ENCODE measurements at regions not wholly inside any gene's neighbourhood (a gene's known extent, or its start where the extent isn't known, plus 50 kb on each side); places are given as distances from the start of the nearest gene placed in this dataset.
"Not testable (repeated sequence)": the region's sequence is repeated elsewhere in the genome, so short reads cannot be mapped to it uniquely, and the experiment has no call there.

GRCh38 chrY:10627116-10627515, 1099.4 kb downstream of the TSPY10 start:
- Mint-ChIP-seq H3K36me3 (no peaks in the 10 kb centered on the region), H3K4me1 (no peaks in the 10 kb centered on the region), H3K27me3 (ENCODE audit: low read depth in 2 of 2) (no peaks in the 10 kb centered on the region), H3K9me3 (peaks cover 3 to 9% of the 10 kb centered on the region in 2 donors), H3K27ac (no peak overlapping the region), H3K4me3 (no peak overlapping the region)
- Histone ChIP-seq H3K4me1 (ENCODE audit: control insufficient read depth, insufficient read depth, low read length) (no peaks in the 10 kb centered on the region), H3K27me3 (ENCODE audit: control insufficient read depth, insufficient read depth, low read length) (no peaks in the 10 kb centered on the region), H3K36me3 (ENCODE audit: control insufficient read depth, insufficient read depth, low read length) (no peaks in the 10 kb centered on the region), H3K4me3 (ENCODE audit: low read length) (no peak overlapping the region), H3K9me3 (ENCODE audit: control insufficient read depth, insufficient read depth, low read length) (no peaks in the 10 kb centered on the region), H3K27ac (ENCODE audit: low read length) (no peak overlapping the region)
- WGBS (ENCODE audit: insufficient coverage), result 55% methylated on average over 3 of the region's 3 CpGs
- DNase-seq (peak in 1 of 2 donors; percentile 65), ATAC-seq (no peak)
- TF ChIP-seq CTCF (IDR thresholded peaks at IDR 0.05), result no peak
- intact Hi-C loops (cut with micrococcal nuclease), result no loop called here

DNA sequence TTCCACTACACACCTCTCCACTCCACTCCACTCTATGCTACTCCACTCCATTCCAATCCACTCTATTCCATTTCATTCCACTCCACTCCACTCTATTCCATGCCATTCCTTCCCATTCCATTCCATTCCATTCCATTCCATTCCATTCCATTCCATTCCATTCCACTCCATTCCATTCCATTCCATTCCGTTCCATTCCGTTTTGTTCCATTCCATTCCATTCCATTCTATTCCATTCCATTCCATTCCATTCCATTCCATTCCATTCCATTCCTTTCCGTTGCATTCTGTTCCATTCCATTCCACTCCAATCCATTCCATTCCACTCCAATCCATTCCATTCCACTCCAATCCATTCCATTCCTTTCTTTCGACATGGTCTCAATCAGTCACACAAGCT, 1121.1 kb downstream of the TSPY10 start:
- no CpG with 5 or more reads among the region's 4 CpGs for WGBS (ENCODE audit: insufficient coverage)

DNA sequence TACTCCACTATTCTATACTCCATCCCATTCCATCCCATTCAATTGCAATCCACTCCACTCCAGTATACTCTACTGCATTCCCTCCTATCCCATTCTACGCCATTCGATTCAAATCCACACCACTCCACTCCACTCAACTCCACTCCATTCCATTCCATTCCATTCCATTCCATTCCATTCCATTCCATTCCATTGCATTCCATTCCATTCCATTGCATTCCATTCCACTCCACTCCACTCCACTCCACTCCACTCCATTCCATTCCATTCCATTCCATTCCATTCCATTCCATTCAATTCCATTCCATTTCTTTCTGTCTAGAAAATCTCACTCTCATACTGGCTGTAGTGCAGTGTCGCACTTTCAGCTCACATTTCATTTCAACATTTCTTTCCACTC, 1129.4 kb downstream of the TSPY10 start:
- WGBS (ENCODE audit: insufficient coverage), result 78% methylated on average over 3 of the region's 3 CpGs
- ATAC-seq; intact Hi-C loops (cut with micrococcal nuclease); H3K27me3 Mint-ChIP-seq (ENCODE audit: low read depth in 2 of 2); H3K4me3 ChIP-seq (ENCODE audit: low read length); DNase-seq; H3K4me3 Mint-ChIP-seq; H3K4me1 ChIP-seq (ENCODE audit: control insufficient read depth, insufficient read depth, low read length); H3K27ac ChIP-seq (ENCODE audit: low read length); H3K4me1 Mint-ChIP-seq; H3K36me3 Mint-ChIP-seq; H3K36me3 ChIP-seq (ENCODE audit: control insufficient read depth, insufficient read depth, low read length); H3K27me3 ChIP-seq (ENCODE audit: control insufficient read depth, insufficient read depth, low read length); H3K27ac Mint-ChIP-seq: not testable (repeated sequence)
- peaks cover 66 to 81% of the 10 kb centered on the region in 2 donors for H3K9me3 Mint-ChIP-seq
- peaks cover 21% of the 10 kb centered on the region for H3K9me3 ChIP-seq (ENCODE audit: control insufficient read depth, insufficient read depth, low read length)

More for the DNA sequence above, 1121.1 kb downstream of the TSPY10 start:
- ATAC-seq; H3K27ac Mint-ChIP-seq; H3K4me1 ChIP-seq (ENCODE audit: control insufficient read depth, insufficient read depth, low read length); DNase-seq; H3K36me3 ChIP-seq (ENCODE audit: control insufficient read depth, insufficient read depth, low read length); intact Hi-C loops (cut with micrococcal nuclease); H3K4me3 Mint-ChIP-seq; H3K27ac ChIP-seq (ENCODE audit: low read length); H3K27me3 ChIP-seq (ENCODE audit: control insufficient read depth, insufficient read depth, low read length); H3K9me3 ChIP-seq (ENCODE audit: control insufficient read depth, insufficient read depth, low read length); H3K4me3 ChIP-seq (ENCODE audit: low read length); H3K27me3 Mint-ChIP-seq (ENCODE audit: low read depth in 2 of 2); H3K4me1 Mint-ChIP-seq; H3K36me3 Mint-ChIP-seq: not testable (repeated sequence)
- peaks cover 29 to 35% of the 10 kb centered on the region in 2 donors for H3K9me3 Mint-ChIP-seq

DNA sequence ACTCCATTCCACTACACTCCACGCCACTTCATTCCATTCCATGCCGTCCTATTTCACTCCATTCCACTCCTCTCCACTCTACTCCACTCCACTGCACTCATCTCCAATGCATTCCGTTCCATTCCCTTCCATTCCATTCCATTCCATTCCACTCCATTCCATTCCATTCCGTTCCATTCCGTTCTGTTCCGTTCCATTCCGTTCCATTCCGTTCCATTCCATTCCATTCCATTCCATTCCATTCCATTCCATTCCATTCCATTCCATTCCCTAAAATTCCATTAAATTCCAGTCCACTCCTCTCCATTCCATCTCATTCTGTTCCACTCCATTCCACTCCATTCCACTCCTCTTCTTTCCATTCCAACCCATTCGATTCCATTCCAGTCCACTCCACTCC, 1139.1 kb downstream of the TSPY10 start:
- Histone ChIP-seq H3K27me3 (ENCODE audit: control insufficient read depth, insufficient read depth, low read length) (no peaks in the 10 kb centered on the region), H3K27ac (ENCODE audit: low read length) (no peak overlapping the region), H3K9me3 (ENCODE audit: control insufficient read depth, insufficient read depth, low read length) (peaks cover 35% of the 10 kb centered on the region), H3K4me1 (ENCODE audit: control insufficient read depth, insufficient read depth, low read length) (no peaks in the 10 kb centered on the region), H3K36me3 (ENCODE audit: control insufficient read depth, insufficient read depth, low read length) (no peaks in the 10 kb centered on the region), H3K4me3 (ENCODE audit: low read length) (no peak overlapping the region)
- Mint-ChIP-seq H3K9me3 (peaks cover 50 to 60% of the 10 kb centered on the region in 2 donors), H3K27me3 (ENCODE audit: low read depth in 2 of 2) (no peaks in the 10 kb centered on the region), H3K27ac (no peak overlapping the region), H3K36me3 (no peaks in the 10 kb centered on the region), H3K4me1 (no peaks in the 10 kb centered on the region), H3K4me3 (no peak overlapping the region)
- intact Hi-C loops (cut with micrococcal nuclease), result no loop called here
- no peak for TF ChIP-seq CTCF (IDR thresholded peaks at IDR 0.05)
- ATAC-seq (no peak), DNase-seq (no peak)
- 59% methylated on average over 9 of the region's 9 CpGs for WGBS (ENCODE audit: insufficient coverage)

- H3K4me3 Mint-ChIP-seq, result no peak overlapping the region
- H3K27ac Mint-ChIP-seq, result no peak overlapping the region
- no peaks in the 10 kb centered on the region for H3K27me3 Mint-ChIP-seq (ENCODE audit: low read depth in 2 of 2)
- H3K36me3 ChIP-seq (ENCODE audit: control insufficient read depth, insufficient read depth, low read length), result no peaks in the 10 kb centered on the region
- peaks cover 24% of the 10 kb centered on the region for H3K9me3 ChIP-seq (ENCODE audit: control insufficient read depth, insufficient read depth, low read length)
- H3K9me3 Mint-ChIP-seq, result peaks cover 59 to 82% of the 10 kb centered on the region in 2 donors
- H3K36me3 Mint-ChIP-seq, result no peaks in the 10 kb centered on the region
- no peak for ATAC-seq
- no peak for TF ChIP-seq CTCF (IDR thresholded peaks at IDR 0.05)
- no peaks in the 10 kb centered on the region for H3K4me1 ChIP-seq (ENCODE audit: control insufficient read depth, insufficient read depth, low read length)
- no peaks in the 10 kb centered on the region for H3K27me3 ChIP-seq (ENCODE audit: control insufficient read depth, insufficient read depth, low read length)
- no peaks in the 10 kb centered on the region for H3K4me1 Mint-ChIP-seq
- no peak overlapping the region for H3K4me3 ChIP-seq (ENCODE audit: low read length)
- 48% methylated on average over 6 of the region's 6 CpGs for WGBS (ENCODE audit: insufficient coverage)
- no peak overlapping the region for H3K27ac ChIP-seq (ENCODE audit: low read length)
- DNase-seq, result no peak
- intact Hi-C loops (cut with micrococcal nuclease), result no loop called here
Measured at GRCh38 chrY:10686414-10686813, 1158.7 kb downstream of the TSPY10 start.
